GM12892 (cell line): ENCODE measurements at regions not wholly inside any gene's neighbourhood (a gene's known extent, or its start where the extent isn't known, plus 50 kb on each side); places are given as distances from the start of the nearest gene placed in this dataset.

Experiments
- POLR2A ChIP-seq: IDR thresholded peaks from 2 replicates; pipeline ENCODE4 v1.6.1; 2011; ENCODE audit warnings: low read depth, low read length, control low read depth
- POLR2AphosphoS5 ChIP-seq: IDR thresholded peaks from 2 replicates; pipeline ENCODE4 v1.6.1; 2011; ENCODE audit warnings: low read depth, low read length, control low read depth

- no peak for TF ChIP-seq POLR2AphosphoS5
- TF ChIP-seq POLR2A: no peak
Observed at GRCh38 chr10:120789303-120790203, 61.6 kb upstream of the WDR11 start.
